ENCODE measurements at regions not wholly inside any gene's neighbourhood (a gene's known extent, or its start where the extent isn't known, plus 50 kb on each side); places are given as distances from the start of the nearest gene placed in this dataset.
"Not testable (repeated sequence)": the region's sequence is repeated elsewhere in the genome, so short reads cannot be mapped to it uniquely, and the experiment has no call there.

DNA sequence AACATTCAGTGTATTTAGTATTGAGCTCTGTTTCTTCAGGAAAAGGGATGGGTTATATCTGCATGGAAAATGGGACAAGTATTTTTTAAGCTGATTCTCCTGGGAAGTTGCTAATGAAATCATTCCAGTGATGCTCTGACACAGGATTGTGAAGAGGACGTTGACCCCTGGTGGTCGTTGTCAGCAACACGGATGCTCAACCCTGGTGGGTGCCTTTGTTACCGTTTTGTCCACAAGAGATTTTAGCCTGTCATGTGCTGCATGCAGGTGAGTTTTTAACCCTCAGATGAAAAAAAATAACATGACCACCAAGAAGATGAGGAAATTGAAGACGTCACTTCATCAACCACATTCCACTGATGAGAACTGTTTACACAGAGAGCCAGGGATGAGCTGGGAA lies 1186.1 kb downstream of the TMEM121 start:
- TF ChIP-seq, protein P1, sequence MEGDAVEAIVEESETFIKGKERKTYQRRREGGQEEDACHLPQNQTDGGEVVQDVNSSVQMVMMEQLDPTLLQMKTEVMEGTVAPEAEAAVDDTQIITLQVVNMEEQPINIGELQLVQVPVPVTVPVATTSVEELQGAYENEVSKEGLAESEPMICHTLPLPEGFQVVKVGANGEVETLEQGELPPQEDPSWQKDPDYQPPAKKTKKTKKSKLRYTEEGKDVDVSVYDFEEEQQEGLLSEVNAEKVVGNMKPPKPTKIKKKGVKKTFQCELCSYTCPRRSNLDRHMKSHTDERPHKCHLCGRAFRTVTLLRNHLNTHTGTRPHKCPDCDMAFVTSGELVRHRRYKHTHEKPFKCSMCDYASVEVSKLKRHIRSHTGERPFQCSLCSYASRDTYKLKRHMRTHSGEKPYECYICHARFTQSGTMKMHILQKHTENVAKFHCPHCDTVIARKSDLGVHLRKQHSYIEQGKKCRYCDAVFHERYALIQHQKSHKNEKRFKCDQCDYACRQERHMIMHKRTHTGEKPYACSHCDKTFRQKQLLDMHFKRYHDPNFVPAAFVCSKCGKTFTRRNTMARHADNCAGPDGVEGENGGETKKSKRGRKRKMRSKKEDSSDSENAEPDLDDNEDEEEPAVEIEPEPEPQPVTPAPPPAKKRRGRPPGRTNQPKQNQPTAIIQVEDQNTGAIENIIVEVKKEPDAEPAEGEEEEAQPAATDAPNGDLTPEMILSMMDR (IDR thresholded peaks at IDR 0.05; ENCODE audit: low read depth, low read length, missing input control), result not testable (repeated sequence)
- not testable (repeated sequence) for TF ChIP-seq GABPA (IDR thresholded peaks at IDR 0.05 in 1 of 2, conservative IDR thresholded peaks at IDR 0.05 in 1 of 2); EGR1 (IDR thresholded peaks at IDR 0.05; ENCODE audit: low read depth in 2 of 2); JUND (IDR thresholded peaks at IDR 0.05); NR2F2 (IDR thresholded peaks at IDR 0.05); YY1 (IDR thresholded peaks at IDR 0.05)
- TF ChIP-seq, protein P2, sequence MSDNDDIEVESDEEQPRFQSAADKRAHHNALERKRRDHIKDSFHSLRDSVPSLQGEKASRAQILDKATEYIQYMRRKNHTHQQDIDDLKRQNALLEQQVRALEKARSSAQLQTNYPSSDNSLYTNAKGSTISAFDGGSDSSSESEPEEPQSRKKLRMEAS (IDR thresholded peaks at IDR 0.05), result not testable (repeated sequence)
